NCI-H2227 (cell line): ENCODE measurements at regions not wholly inside any gene's neighbourhood (a gene's known extent, or its start where the extent isn't known, plus 50 kb on each side); places are given as distances from the start of the nearest gene placed in this dataset.
A peak's percentile ranks its signal among the peaks of the same experiment; 100 is the strongest.

ENCODE experiments used
- DNase-seq: peaks from one replicate; lab custom pipeline; 2025; ENCODE audit not compliant: unreplicated experiment; lab: John Stamatoyannopoulos, UW

DNA sequence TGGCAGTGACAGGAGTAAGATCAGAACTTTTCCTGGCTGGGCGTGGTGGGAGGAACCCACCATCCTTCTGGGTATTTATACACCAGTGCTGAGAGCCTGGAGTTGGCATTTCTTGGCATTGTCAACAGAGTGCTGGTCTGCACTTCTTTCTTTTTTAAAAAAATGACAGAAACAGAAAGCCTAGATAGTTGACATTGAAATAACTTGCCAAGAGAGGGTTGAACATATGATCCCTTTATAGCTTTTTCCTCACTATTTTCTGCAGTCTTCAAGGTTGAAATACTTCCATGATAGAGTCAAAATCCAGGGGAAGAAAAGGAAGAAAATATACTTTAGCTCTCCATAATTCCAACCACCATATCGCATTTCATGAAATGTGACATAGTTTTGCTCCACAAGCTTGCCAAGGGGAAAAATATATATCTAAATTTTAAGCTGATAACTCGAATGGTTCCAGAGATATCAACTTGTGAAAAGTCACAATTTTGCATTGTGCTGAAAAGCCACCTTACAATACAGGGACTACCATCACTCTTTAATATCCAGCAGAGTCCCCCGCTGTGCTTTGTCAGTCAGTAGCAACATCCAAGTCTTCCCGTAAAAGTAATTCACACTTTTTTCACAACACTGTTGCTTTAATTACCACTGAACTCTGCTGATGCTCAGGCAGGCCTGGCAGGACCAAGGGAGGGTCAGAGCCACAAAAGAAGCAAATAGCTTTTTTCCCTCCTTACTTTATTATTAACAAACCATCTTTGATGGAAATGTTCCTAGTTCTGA, 764.9 kb upstream of the FANCL start:
- DNase-seq = no peak

DNA sequence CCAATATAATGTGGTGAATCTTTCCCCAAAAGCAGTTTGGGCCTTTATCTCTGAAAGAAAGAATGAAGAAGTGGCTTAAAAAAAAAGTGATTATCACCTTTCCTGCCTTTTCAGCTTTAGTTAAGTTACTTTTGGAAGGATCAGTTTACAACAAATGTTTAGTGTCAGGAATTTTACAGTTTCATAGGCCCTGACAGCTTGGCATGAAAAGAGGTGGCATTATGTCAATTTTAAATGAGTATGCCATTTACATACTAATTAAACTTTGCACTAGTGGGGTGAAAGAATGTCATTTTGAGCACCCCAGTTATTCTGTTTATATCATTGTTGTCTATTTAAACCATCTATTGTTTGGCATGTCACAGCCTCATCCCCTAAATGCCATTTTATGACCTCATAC, 763.5 kb upstream of the FANCL start:
- DNase-seq = no peak

- no peak for DNase-seq
Measured at GRCh38 chr2:59000796-59001195, 759.7 kb upstream of the FANCL start.

- peak; percentile 9 for DNase-seq
Measured at GRCh38 chr2:58992062-58992706, 751.1 kb upstream of the FANCL start.

DNA sequence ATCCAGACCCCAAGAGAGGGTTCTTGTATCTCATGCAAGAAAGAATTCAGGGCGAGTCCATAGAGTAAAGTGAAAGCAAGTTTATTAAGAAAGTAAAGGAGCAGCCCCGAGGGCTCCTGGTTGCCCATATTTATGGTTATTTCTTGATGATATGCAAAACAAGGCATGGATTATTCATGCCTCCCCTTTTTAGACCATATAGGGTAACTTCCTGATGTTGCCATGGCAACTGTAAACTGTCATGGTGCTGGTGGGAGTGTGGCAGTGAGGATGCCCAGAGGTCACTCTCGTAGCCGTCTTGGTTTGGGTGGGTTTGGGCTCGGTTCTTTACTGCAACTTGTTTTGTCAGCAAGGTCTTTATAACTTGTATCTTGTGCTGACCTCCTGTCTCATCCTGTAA, 750.2 kb upstream of the FANCL start:
- no peak for DNase-seq

GRCh38 chr2:58985541-58985940, 744.4 kb upstream of the FANCL start:
- DNase-seq = no peak

- no peak for DNase-seq
Measured at GRCh38 chr2:58984731-58985130, 743.6 kb upstream of the FANCL start.

GRCh38 chr2:58983111-58983510, 742.0 kb upstream of the FANCL start:
- no peak for DNase-seq

DNA sequence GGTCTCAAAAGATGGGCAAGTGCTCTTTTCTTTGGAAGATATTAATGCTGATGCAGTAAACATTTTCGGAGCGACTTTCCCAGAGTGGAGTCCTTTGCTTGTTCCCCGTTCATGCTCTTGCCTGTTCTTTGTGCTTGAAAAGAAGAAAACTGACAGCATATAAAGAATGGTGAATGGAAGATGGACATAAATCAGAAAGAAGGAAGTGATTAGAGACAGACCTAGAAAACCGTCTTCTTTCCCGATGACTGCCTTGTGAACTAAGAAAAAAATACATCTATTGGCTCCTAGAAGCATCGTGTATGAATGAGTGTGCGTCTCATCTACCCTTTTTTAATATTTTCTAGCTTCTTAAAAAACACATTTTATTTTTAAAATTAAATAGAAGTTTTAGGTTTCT, 740.1 kb upstream of the FANCL start:
- DNase-seq = no peak

DNA sequence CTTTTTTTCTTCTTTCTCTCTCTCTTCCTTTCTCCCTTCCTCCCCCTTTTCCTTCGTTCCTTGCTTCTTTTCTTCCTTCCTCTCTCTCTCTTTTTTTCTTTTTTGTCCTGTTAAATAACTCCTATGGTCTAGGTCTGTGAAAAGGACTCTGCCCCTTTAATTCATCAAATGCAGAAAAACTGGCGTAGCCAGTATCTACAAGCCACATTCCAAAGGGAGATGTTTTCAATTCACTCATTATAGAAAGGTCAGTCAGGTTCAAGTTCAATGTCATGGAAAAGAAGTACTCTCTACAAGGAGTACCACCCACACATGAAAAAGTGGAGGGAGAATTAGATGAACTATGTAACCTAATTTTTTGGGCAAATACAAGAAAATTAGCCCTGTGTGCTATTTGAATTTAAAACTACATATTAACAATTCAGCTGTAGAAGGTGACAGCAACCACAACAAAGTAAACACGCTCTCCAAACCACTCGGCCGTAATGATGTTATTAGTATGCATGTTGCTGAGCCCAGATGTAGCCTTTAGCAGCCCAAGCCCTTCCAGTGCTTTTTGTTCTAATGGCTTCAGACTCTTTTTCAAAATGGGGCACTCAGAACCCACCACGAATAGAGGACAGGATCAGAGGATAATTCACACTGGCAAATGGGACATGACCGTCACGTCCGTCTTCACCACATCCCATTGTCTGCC, 735.4 kb upstream of the FANCL start:
- no peak for DNase-seq

DNA sequence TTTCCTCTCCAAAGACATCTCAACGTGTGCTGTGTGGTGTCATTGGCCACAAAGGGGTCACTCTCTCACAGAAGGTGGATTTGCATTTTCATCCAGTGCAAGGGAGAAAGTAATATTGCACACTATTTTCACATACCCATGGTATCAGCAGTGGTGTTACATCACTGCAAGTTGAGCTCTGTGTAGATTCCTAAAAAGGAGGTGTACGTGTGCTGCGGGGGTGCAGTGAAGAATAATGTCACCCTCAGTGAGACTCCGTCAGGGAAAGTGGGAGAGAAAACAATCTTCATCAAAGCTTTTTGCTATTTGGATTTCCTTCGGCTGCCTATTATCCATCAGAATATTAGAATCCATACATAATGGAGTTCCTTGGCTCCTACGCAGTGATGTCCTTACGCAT, 733.8 kb upstream of the FANCL start:
- no peak for DNase-seq

- DNase-seq = no peak
Measured at GRCh38 chr2:58974426-58974825, 733.3 kb upstream of the FANCL start.

DNA sequence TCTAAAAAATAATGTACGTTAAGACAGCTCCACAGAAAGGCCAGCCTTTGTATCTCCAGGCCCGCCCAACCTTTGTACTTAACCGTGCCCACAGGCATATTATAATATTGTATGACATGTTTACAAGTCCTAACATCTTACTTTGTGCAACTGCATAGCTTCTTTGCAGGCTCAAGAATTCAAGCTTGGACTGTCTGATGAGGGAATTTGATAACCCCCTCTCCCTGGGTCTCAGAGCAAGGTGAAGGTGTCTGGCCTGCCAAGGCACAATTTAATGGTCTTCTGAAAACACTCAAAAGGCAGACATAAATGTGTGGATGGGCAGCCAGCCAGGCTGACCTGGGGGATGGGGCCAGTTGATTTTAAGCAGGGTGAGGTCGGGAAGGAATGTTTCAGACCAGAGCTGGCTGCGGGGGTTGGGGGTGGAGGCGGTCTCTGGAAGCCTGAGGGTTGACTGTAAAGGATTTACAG, 732.7 kb upstream of the FANCL start:
- DNase-seq = peak; percentile 23

- no peak for DNase-seq
Measured at GRCh38 chr2:58972737-58973136, 731.6 kb upstream of the FANCL start.

GRCh38 chr2:58971511-58972360, 730.6 kb upstream of the FANCL start:
- DNase-seq = no peak

- DNase-seq = no peak
Measured at GRCh38 chr2:58970365-58970764, 729.2 kb upstream of the FANCL start.

DNA sequence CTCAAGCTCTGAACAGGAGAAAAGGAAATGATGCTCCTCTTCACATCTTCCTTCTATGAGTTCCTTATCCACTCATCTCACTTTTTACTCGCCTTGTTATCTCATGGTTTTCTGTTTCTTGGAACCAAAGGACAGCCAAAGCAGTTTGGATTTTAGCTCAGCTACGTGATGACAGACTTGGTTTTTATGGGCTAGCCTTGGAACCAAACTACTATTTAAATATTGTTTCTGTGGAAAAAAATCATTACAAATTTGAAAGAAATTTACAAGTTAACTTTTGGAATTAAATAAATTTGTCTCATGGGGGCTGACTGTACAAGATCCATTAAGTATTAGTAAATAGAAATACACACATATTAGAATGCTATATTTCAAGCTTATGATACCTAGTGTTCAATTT, 727.8 kb upstream of the FANCL start:
- DNase-seq = no peak

DNA sequence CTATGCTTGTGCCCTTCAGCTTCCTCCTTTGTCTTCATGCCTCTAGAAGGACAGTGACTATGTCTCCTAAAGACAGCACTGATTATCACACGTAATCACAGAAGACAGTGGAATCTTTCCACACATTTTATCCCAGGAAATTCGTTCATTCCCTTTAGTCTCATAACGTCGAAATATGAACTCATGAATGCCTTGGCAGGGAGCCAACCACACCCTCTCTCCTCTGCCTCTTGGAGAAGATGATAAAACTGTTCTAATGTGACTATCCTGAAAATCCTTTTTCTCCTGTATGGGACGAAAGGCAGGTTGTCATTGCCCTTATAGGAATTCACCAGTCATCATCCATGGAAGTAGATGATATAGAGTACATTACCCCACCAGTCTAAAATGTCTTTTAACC, 726.6 kb upstream of the FANCL start:
- DNase-seq = peak; percentile 26

DNA sequence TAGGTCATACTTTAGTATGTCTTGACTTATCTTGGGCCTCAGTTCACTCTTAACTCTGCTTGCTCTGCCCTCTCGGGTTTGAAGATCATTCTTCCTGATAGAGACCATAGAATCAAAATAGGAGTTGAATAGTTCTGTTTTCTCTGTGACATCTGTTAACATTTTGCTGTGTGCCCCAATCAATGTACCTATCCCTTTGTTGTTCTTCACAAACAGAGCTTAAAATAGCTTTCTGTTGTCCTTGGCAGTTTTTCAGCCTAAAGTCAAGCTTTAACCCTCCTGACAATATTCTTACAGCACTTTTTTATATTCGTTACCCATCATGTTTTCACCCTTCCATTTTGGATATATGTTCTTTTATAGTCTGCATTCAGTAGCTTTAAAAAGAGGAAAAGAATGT, 724.5 kb upstream of the FANCL start:
- no peak for DNase-seq

- no peak for DNase-seq
Measured at GRCh38 chr2:58959996-58960395, 718.9 kb upstream of the FANCL start.

- DNase-seq = no peak
Measured at GRCh38 chr2:58957188-58957840, 716.2 kb upstream of the FANCL start.
